ENCODE measurements at regions not wholly inside any gene's neighbourhood (a gene's known extent, or its start where the extent isn't known, plus 50 kb on each side); places are given as distances from the start of the nearest gene placed in this dataset.

- ChIA-PET CTCF (interaction anchor here (0.7 kb wide), 1 partner anchor 274 kb away, joined by 5 read pairs; no protein-coding TSS in a partner anchor), POLR2A (no interaction called here)
- Histone ChIP-seq H3K4me2 (no peak overlapping the region), H3K4me1 (no peaks in the 10 kb centered on the region), H3K9me3 (no peaks in the 10 kb centered on the region), H3K27ac (no peak overlapping the region), H3K4me3 (no peak overlapping the region)
- 90% methylated on average over 2 of the region's 2 CpGs for WGBS (ENCODE audit: missing lambda C conversion rate)
- FAIRE-seq (no peak), ATAC-seq (no peak), DNase-seq (ENCODE audit: low read depth in 1 of 2, low spot score in 1 of 2) (no peak)
- peak; percentile 50 for TF ChIP-seq MAFK (IDR thresholded peaks at IDR 0.05; ENCODE audit: partially characterized antibody)
- TF ChIP-seq EHF (CRISPR knock-in tag; IDR thresholded peaks at IDR 0.05), result no peak
These were observed 315.2 kb downstream of the FIGN start for GRCh38 chr2:163420604-163421003.

DNA sequence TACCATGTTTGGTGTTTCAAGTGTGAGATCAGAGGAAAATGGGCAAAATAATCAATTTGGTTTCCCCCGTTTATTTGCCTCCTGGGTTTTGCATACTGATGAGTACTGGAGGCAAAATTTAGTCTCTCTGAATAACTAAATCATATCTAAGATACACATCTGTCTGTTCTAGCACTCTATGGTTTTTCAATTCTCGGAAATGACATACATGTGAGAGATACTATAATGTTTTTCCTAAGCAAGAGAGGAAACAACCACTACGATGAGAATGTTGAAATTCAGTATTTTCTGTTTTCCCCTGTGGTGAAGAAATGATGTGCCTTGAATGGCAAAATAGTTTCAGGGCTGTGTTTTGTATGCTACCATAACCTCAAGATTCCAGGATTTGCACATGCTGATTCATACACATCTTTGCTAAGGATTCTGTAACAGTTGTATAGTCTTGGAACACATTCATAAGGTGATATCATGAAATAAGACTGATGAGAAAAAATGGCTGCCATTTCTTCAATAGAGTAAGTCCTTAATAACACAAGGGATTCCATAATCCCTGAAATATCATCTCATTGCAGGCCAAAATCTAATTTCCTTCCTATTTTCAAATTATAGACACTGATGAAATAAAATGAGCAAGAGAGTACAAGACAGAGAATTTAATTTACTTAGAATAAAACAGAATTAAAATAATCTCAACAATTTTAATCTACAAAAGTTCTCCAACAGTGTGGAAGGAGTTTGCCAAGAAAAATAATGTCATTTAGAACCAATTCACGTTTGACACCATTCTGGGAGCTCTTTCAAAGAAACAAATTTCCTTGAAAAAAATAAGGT lies 316.6 kb downstream of the FIGN start:
- FAIRE-seq, result no peak
- TF ChIP-seq HOXB13 (CRISPR knock-in tag; IDR thresholded peaks at IDR 0.05; ENCODE audit: low read depth), result no peak
- TF ChIP-seq EP300 (IDR thresholded peaks at IDR 0.05), result no peak
- TF ChIP-seq RAD21 (conservative IDR thresholded peaks at IDR 0.05 in 1 of 2, IDR thresholded peaks at IDR 0.05 in 1 of 2), result no peak
- Histone ChIP-seq H3K27ac (no peak overlapping the region), H3K4me1 (no peaks in the 10 kb centered on the region), H3K4me2 (no peak overlapping the region), H3K9me3 (no peaks in the 10 kb centered on the region), H3K4me3 (no peak overlapping the region)
- 71% methylated on average over 4 of the region's 4 CpGs for WGBS (ENCODE audit: missing lambda C conversion rate)
- DNase-seq (ENCODE audit: low read depth in 1 of 2, low spot score in 1 of 2), result no peak
- ChIA-PET POLR2A (no interaction called here), CTCF (no interaction called here)
- ATAC-seq, result no peak

GRCh38 chr2:163417596-163418337 lies 318.0 kb downstream of the FIGN start:
- Histone ChIP-seq H3K4me2 (no peak overlapping the region), H3K9me3 (no peaks in the 10 kb centered on the region), H3K27ac (no peak overlapping the region), H3K4me3 (no peak overlapping the region), H3K4me1 (no peaks in the 10 kb centered on the region)
- DNase-seq (ENCODE audit: low read depth in 1 of 2, low spot score in 1 of 2) (no peak), ATAC-seq (no peak), FAIRE-seq (no peak)
- ChIA-PET POLR2A (no interaction called here), CTCF (interaction anchor here (1.6 kb wide), 1 partner anchor 9 kb away, joined by 7 read pairs; no protein-coding TSS in a partner anchor)
- WGBS (ENCODE audit: missing lambda C conversion rate), result 83% methylated on average over 2 of the region's 2 CpGs
- TF ChIP-seq HOXA7 (CRISPR knock-in tag; IDR thresholded peaks at IDR 0.05), result no peak

GRCh38 chr2:163414121-163414520 lies 321.7 kb downstream of the FIGN start:
- no peak overlapping the region for H3K27ac ChIP-seq
- 40% methylated on average over 3 of the region's 3 CpGs for WGBS (ENCODE audit: missing lambda C conversion rate)
- TF ChIP-seq BHLHE40 (IDR thresholded peaks at IDR 0.05; ENCODE audit: low read depth, low read length) (no peak), ESRRA (IDR thresholded peaks at IDR 0.05; ENCODE audit: borderline replicate concordance, low read length) (no peak), RAD21 (conservative IDR thresholded peaks at IDR 0.05 in 1 of 2, IDR thresholded peaks at IDR 0.05 in 1 of 2) (no peak), SMC3 (IDR thresholded peaks at IDR 0.05) (no peak), HMGXB4 (CRISPR knock-in tag; IDR thresholded peaks at IDR 0.05; ENCODE audit: borderline replicate concordance) (no peak), CTCF (IDR thresholded peaks at IDR 0.05) (no peak), HOXA7 (CRISPR knock-in tag; IDR thresholded peaks at IDR 0.05) (no peak), JUNB (IDR thresholded peaks at IDR 0.05) (no peak), TP53 (CRISPR knock-in tag; IDR thresholded peaks at IDR 0.05) (no peak), HEYL (CRISPR knock-in tag; IDR thresholded peaks at IDR 0.05) (no peak), EP300 (IDR thresholded peaks at IDR 0.05) (no peak)
- no peak for FAIRE-seq
- no peak for DNase-seq (ENCODE audit: low read depth in 1 of 2, low spot score in 1 of 2)
- POLR2A ChIA-PET, result no interaction called here
- no peak overlapping the region for H3K4me3 ChIP-seq
- CTCF ChIA-PET, result no interaction called here
- H3K4me1 ChIP-seq, result no peaks in the 10 kb centered on the region
- no peak for ATAC-seq
- no peaks in the 10 kb centered on the region for H3K9me3 ChIP-seq
- H3K4me2 ChIP-seq, result no peak overlapping the region

All from A549 (cell line).